Liver (tissue), 3 donors: ENCODE measurements at regions not wholly inside any gene's neighbourhood (a gene's known extent, or its start where the extent isn't known, plus 50 kb on each side); places are given as distances from the start of the nearest gene placed in this dataset.

ENCODE experiments used
- CTCF ChIP-seq: fragments of 150-350 bp; IDR thresholded peaks from 2 replicates; pipeline ENCODE4 v1.5.1; 2017; ENCODE audit warnings: improper control_type of control experiment, low read depth, low read length; ENCODE audit not compliant: missing input control
- JUND ChIP-seq, 2 donors: IDR thresholded peaks; 2 replicates each; pipeline ENCODE4 v1.6.1; 2016; ENCODE audit warnings: antibody characterized with exemption in 2 of 2
- MAX ChIP-seq: IDR thresholded peaks from 2 replicates; pipeline ENCODE4 v1.6.1; 2016; ENCODE audit warnings: antibody characterized with exemption
- RAD21 ChIP-seq, 2 donors: IDR thresholded peaks; 2 replicates each; pipeline ENCODE4 v1.6.1; 2016; ENCODE audit warnings: antibody characterized with exemption in 2 of 2, mild to moderate bottlenecking in 2 of 2
- RXRA ChIP-seq, 2 donors: IDR thresholded peaks; 2 replicates each; pipeline ENCODE4 v1.6.1; 2017 to 2018; ENCODE audit warnings: antibody characterized with exemption in 2 of 2, mild to moderate bottlenecking in 1 of 2
- TAF1 ChIP-seq: conservative IDR thresholded peaks from 2 replicates; pipeline ENCODE4 v1.6.1; 2016; ENCODE audit warnings: antibody characterized with exemption, mild to moderate bottlenecking
- YY1 ChIP-seq: IDR thresholded peaks from 2 replicates; pipeline ENCODE4 v1.6.1; 2016; ENCODE audit warnings: antibody characterized with exemption, mild to moderate bottlenecking
- TF ChIP-seq, protein P1 (sequence below): IDR thresholded peaks from 2 replicates; pipeline ENCODE4 v1.6.1; 2016; ENCODE audit warnings: antibody characterized with exemption
- donor health status: healthy.
- donor health status: healthy.

DNA sequence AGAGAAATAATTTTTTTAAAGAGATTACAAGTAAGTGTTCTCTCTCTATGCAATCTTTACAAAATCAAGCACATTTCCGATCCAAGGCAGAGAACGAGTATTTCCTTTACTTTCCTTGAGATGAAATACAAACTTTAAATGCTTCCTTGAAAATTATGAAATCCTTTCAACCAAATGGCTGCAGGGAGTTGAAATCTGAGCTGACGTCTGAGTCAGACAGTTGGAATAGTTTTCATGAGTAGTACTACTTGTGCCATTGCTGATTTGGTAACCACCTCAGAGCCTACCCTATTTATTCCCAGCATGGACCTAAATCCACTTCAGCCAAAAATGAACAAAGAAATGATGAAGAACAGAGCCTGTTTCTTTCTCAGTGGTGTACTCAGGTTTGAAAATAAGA, 183.6 kb downstream of the GIPC2 start:
- TF ChIP-seq CTCF (no peak), TAF1 (no peak), YY1 (no peak), MAX (no peak), RXRA (IDR thresholded peaks at IDR 0.05) (no peak), RAD21 (IDR thresholded peaks at IDR 0.05) (no peak), JUND (IDR thresholded peaks at IDR 0.05) (no peak)
- TF ChIP-seq, protein P1, sequence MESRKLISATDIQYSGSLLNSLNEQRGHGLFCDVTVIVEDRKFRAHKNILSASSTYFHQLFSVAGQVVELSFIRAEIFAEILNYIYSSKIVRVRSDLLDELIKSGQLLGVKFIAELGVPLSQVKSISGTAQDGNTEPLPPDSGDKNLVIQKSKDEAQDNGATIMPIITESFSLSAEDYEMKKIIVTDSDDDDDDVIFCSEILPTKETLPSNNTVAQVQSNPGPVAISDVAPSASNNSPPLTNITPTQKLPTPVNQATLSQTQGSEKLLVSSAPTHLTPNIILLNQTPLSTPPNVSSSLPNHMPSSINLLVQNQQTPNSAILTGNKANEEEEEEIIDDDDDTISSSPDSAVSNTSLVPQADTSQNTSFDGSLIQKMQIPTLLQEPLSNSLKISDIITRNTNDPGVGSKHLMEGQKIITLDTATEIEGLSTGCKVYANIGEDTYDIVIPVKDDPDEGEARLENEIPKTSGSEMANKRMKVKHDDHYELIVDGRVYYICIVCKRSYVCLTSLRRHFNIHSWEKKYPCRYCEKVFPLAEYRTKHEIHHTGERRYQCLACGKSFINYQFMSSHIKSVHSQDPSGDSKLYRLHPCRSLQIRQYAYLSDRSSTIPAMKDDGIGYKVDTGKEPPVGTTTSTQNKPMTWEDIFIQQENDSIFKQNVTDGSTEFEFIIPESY = no peak
